ENCODE measurements at regions not wholly inside any gene's neighbourhood (a gene's known extent, or its start where the extent isn't known, plus 50 kb on each side); places are given as distances from the start of the nearest gene placed in this dataset.

GRCh38 chr21:32211306-32211705 lies 67.5 kb downstream of the MIS18A start:
- TF ChIP-seq CTCF (IDR thresholded peaks at IDR 0.05) = no peak
- no peak for TF ChIP-seq POLR2AphosphoS5 (IDR thresholded peaks at IDR 0.05)
